SU-DHL-6 (cell line): ENCODE measurements at regions not wholly inside any gene's neighbourhood (a gene's known extent, or its start where the extent isn't known, plus 50 kb on each side); places are given as distances from the start of the nearest gene placed in this dataset.

Experiments used
- H2AFZ ChIP-seq: fragments of 200-600 bp; sonication (generic); 2 replicates; pipeline ENCODE4 v1.6.1; 2014; ENCODE audit warnings: low read depth, mild to moderate bottlenecking, moderate library complexity, mixed read lengths, antibody characterized with exemption, low read length; ENCODE audit not compliant: severe bottlenecking
- H3F3A ChIP-seq: fragments of 200-600 bp; shearing (Covaris generic); 2 replicates; pipeline ENCODE4 v1.6.0; 2016; ENCODE audit warnings: antibody characterized with exemption, mild to moderate bottlenecking; ENCODE audit not compliant: insufficient read depth
- H3K27ac ChIP-seq: fragments of 200-600 bp; sonication (generic); 2 replicates; pipeline ENCODE4 v1.5.1; 2016; ENCODE audit warnings: low read depth, mild to moderate bottlenecking, low read length, moderate library complexity, mixed read lengths
- H3K27me3 ChIP-seq: fragments of 200-600 bp; sonication (generic), shearing (Covaris generic); 2 replicates; pipeline ENCODE4 v1.6.0; 2014; ENCODE audit warnings: mild to moderate bottlenecking, low read length
- H3K36me3 ChIP-seq: fragments of 200-600 bp; sonication (generic); 2 replicates; pipeline ENCODE4 v1.6.1; 2014; ENCODE audit warnings: mild to moderate bottlenecking, low read length, mixed read lengths
- H3K4me2 ChIP-seq: fragments of 300-600, 200-600 bp; shearing (Covaris generic), sonication (generic); 2 replicates; pipeline ENCODE4 v1.6.0; 2014; ENCODE audit warnings: low read length, low read depth, mild to moderate bottlenecking; ENCODE audit not compliant: poor library complexity, severe bottlenecking
- H3K4me3 ChIP-seq: fragments of 200-600 bp; sonication (generic); 2 replicates; pipeline ENCODE4 v1.5.1; 2014; ENCODE audit warnings: antibody characterized with exemption, low read length, mild to moderate bottlenecking, mixed read lengths; ENCODE audit not compliant: insufficient read depth, poor library complexity, severe bottlenecking
- H3K79me2 ChIP-seq: fragments of 200-600 bp; sonication (generic); 2 replicates; pipeline ENCODE4 v1.6.1; 2014; ENCODE audit warnings: mild to moderate bottlenecking, low read length, moderate library complexity; ENCODE audit not compliant: insufficient read depth
- H3K9ac ChIP-seq: fragments of 200-600 bp; sonication (generic); 2 replicates; pipeline ENCODE4 v1.7.0; 2014; ENCODE audit warnings: mild to moderate bottlenecking, low read length
- H3K9me2 ChIP-seq: fragments of 200-600 bp; sonication (generic); replicated peaks from 2 replicates; pipeline ENCODE4 v1.6.1; 2014; ENCODE audit warnings: low read length; ENCODE audit not compliant: insufficient read depth
- H3K9me3 ChIP-seq: fragments of 200-600 bp; sonication (generic); 2 replicates; pipeline ENCODE4 v1.6.1; 2014; ENCODE audit warnings: low read length, mixed read lengths; ENCODE audit not compliant: insufficient read depth
- H4K20me1 ChIP-seq: fragments of 200-600 bp; sonication (generic); 2 replicates; pipeline ENCODE4 v1.6.1; 2014; ENCODE audit warnings: low read depth, mild to moderate bottlenecking, antibody characterized with exemption, low read length, moderate library complexity, mixed read lengths
- CTCF ChIP-seq: fragments of 200-600 bp; sonication (generic); IDR thresholded peaks from one replicate; pipeline ENCODE4 v1.5.1; 2017; ENCODE audit warnings: antibody characterized with exemption, mild to moderate bottlenecking, low read length, moderate library complexity; ENCODE audit not compliant: insufficient read depth, poor library complexity, severe bottlenecking
- EZH2phosphoT487 ChIP-seq: fragments of 200-600 bp; sonication (generic), shearing (Covaris generic); conservative IDR thresholded peaks from 2 replicates; pipeline ENCODE4 v1.6.1; 2018; ENCODE audit warnings: mild to moderate bottlenecking, antibody characterized with exemption, low read length, moderate library complexity, mixed read lengths

DNA sequence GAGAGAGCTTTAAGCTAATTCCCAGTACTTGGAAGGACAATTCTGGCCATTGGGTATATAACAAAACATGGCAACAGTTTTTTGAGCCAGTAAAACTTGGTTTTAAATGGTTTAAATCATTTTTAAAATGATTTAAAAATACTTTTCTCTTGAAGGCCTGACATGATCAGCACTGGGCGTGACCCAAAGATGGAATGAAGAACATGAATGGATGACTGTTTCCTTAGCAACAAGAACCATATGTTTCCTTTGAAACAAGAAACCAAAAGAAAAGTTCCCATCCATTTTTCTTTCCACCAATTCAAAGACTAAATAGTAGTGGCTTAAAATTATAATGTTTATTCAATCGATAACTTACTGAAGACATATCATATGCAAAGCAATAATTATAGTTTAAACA lies 348.3 kb upstream of the FIGN start:
- Histone ChIP-seq H3K27ac (no peak overlapping the region), H3K9me3 (no peaks in the 10 kb centered on the region), H3K4me2 (no peak overlapping the region)

DNA sequence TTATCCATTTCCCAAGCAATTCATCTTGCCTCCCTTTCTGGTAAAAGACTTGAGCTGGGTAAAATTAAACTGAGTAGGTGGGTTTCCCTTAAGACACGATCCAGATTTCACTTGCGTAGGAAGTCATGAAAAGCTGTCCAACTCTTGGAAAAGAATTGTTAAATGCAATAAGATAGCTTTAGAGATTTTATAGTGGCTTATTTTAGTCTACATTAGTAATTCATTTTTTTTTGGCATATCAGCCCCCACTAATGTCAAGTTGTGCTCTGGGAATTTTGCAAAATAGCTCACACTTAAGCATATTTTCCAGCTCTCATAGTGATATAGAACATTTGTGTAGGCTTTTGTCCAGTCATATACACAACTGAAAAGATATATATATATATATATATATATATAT lies 344.7 kb upstream of the FIGN start:
- H3K4me3 ChIP-seq = no peak overlapping the region
- no peaks in the 10 kb centered on the region for H3K79me2 ChIP-seq
- no peak overlapping the region for H3K27ac ChIP-seq
- H2AFZ ChIP-seq = no peak overlapping the region
- no peaks in the 10 kb centered on the region for H3K9me3 ChIP-seq
- no peak overlapping the region for H3K4me2 ChIP-seq
- no peak for TF ChIP-seq EZH2phosphoT487
- TF ChIP-seq CTCF = no peak
- no peak overlapping the region for H3K9ac ChIP-seq
- no peaks in the 10 kb centered on the region for H3K27me3 ChIP-seq
- no peaks in the 10 kb centered on the region for H3K9me2 ChIP-seq
- H3F3A ChIP-seq = no peaks in the 10 kb centered on the region
- H3K36me3 ChIP-seq = no peaks in the 10 kb centered on the region
- no peaks in the 10 kb centered on the region for H4K20me1 ChIP-seq

More for the DNA sequence above, 348.3 kb upstream of the FIGN start:
- H3K79me2 ChIP-seq = no peaks in the 10 kb centered on the region
- H3K27me3 ChIP-seq = no peaks in the 10 kb centered on the region
- no peaks in the 10 kb centered on the region for H3F3A ChIP-seq
- no peak overlapping the region for H3K4me3 ChIP-seq
- no peaks in the 10 kb centered on the region for H3K9me2 ChIP-seq
- no peak overlapping the region for H2AFZ ChIP-seq
- no peaks in the 10 kb centered on the region for H4K20me1 ChIP-seq
- TF ChIP-seq EZH2phosphoT487 = no peak
- TF ChIP-seq CTCF = no peak
- H3K9ac ChIP-seq = no peak overlapping the region
- H3K36me3 ChIP-seq = no peaks in the 10 kb centered on the region

- Histone ChIP-seq H2AFZ (no peak overlapping the region), H3K27me3 (no peaks in the 10 kb centered on the region), H4K20me1 (no peaks in the 10 kb centered on the region), H3K9me2 (no peaks in the 10 kb centered on the region), H3F3A (no peaks in the 10 kb centered on the region), H3K9me3 (no peaks in the 10 kb centered on the region), H3K79me2 (no peaks in the 10 kb centered on the region), H3K36me3 (no peaks in the 10 kb centered on the region), H3K4me3 (no peak overlapping the region), H3K4me2 (no peak overlapping the region), H3K9ac (no peak overlapping the region), H3K27ac (no peak overlapping the region)
- TF ChIP-seq CTCF = no peak
- TF ChIP-seq EZH2phosphoT487 = no peak
Measured at GRCh38 chr2:164079258-164079657, 343.4 kb upstream of the FIGN start.
